NCI-H2029 (cell line): ENCODE measurements at regions not wholly inside any gene's neighbourhood (a gene's known extent, or its start where the extent isn't known, plus 50 kb on each side); places are given as distances from the start of the nearest gene placed in this dataset.

Experiments used
- DNase-seq: peaks from one replicate; lab custom pipeline; 2025; lab: John Stamatoyannopoulos, UW

DNA sequence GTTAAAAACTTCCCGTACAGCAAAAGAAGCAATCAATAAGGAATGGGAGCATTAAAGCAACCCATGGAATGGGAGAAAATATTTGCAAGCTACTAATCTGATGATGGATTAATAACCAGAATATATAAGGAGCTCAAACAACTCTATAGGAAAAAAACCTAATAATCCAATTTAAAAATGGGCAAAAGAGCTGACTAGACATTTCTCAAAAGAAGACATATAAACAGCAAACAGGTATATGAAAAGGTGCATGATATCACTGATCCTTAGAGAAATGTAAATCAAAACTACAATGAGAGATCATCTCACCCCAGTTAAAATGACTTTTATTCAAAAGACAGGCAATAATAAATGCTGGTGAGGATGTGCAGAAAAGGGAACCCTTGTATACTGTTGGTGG, 52.7 kb upstream of the POU1F1 start:
- no peak for DNase-seq
